ENCODE measurements at regions not wholly inside any gene's neighbourhood (a gene's known extent, or its start where the extent isn't known, plus 50 kb on each side); places are given as distances from the start of the nearest gene placed in this dataset.

GRCh38 chr14:38485026-38485425, 229.1 kb upstream of the CLEC14A start:
- TF ChIP-seq, protein P1, sequence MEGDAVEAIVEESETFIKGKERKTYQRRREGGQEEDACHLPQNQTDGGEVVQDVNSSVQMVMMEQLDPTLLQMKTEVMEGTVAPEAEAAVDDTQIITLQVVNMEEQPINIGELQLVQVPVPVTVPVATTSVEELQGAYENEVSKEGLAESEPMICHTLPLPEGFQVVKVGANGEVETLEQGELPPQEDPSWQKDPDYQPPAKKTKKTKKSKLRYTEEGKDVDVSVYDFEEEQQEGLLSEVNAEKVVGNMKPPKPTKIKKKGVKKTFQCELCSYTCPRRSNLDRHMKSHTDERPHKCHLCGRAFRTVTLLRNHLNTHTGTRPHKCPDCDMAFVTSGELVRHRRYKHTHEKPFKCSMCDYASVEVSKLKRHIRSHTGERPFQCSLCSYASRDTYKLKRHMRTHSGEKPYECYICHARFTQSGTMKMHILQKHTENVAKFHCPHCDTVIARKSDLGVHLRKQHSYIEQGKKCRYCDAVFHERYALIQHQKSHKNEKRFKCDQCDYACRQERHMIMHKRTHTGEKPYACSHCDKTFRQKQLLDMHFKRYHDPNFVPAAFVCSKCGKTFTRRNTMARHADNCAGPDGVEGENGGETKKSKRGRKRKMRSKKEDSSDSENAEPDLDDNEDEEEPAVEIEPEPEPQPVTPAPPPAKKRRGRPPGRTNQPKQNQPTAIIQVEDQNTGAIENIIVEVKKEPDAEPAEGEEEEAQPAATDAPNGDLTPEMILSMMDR (IDR thresholded peaks at IDR 0.05; ENCODE audit: insufficient read depth, low read depth, low read length): no peak
- TF ChIP-seq EZH2 (IDR thresholded peaks at IDR 0.05; ENCODE audit: insufficient read depth, low read length): no peak
